ENCODE measurements at regions not wholly inside any gene's neighbourhood (a gene's known extent, or its start where the extent isn't known, plus 50 kb on each side); places are given as distances from the start of the nearest gene placed in this dataset.
A peak's percentile ranks its signal among the peaks of the same experiment; 100 is the strongest.

GRCh38 chr18:74023220-74023619 is 124.4 kb downstream of the FBXO15 start:
- DNase-seq, result no peak

- no peak for DNase-seq
These were observed 127.8 kb downstream of the FBXO15 start for GRCh38 chr18:74019864-74020263.

GRCh38 chr18:74013955-74014354 is 133.7 kb downstream of the FBXO15 start:
- DNase-seq, result no peak

- DNase-seq, result no peak
These were observed 134.5 kb downstream of the FBXO15 start for GRCh38 chr18:74012954-74013630.

GRCh38 chr18:74006143-74006542 is 141.5 kb downstream of the FBXO15 start:
- DNase-seq, result no peak

- DNase-seq, result no peak
These were observed 142.1 kb downstream of the FBXO15 start for GRCh38 chr18:74005320-74006109.

- DNase-seq, result no peak
These were observed 155.2 kb downstream of the FBXO15 start for GRCh38 chr18:73992242-73993022.

GRCh38 chr18:73991570-73991969 is 156.1 kb downstream of the FBXO15 start:
- no peak for DNase-seq

- DNase-seq, result no peak
These were observed 157.4 kb downstream of the FBXO15 start for GRCh38 chr18:73990258-73990657.

GRCh38 chr18:73987247-73987980 is 160.2 kb downstream of the FBXO15 start:
- no peak for DNase-seq

- no peak for DNase-seq
These were observed 160.9 kb downstream of the FBXO15 start for GRCh38 chr18:73986711-73987110.

GRCh38 chr18:73985855-73986625 is 161.6 kb downstream of the FBXO15 start:
- DNase-seq, result no peak

- no peak for DNase-seq
These were observed 163.7 kb downstream of the FBXO15 start for GRCh38 chr18:73983970-73984369.

- no peak for DNase-seq
These were observed 164.1 kb downstream of the FBXO15 start for GRCh38 chr18:73983496-73983895.

- no peak for DNase-seq
These were observed 165.8 kb downstream of the FBXO15 start for GRCh38 chr18:73981796-73982195.

GRCh38 chr18:73980289-73980979 is 167.2 kb downstream of the FBXO15 start:
- peak in 1 of 2 donors; percentile 4 for DNase-seq

- no peak for DNase-seq
These were observed 167.9 kb downstream of the FBXO15 start for GRCh38 chr18:73979742-73980141.

- DNase-seq, result no peak
These were observed 171.2 kb downstream of the FBXO15 start for GRCh38 chr18:73976433-73976832.

- peak in 1 of 2 donors; percentile 5 for DNase-seq
These were observed 172.4 kb downstream of the FBXO15 start for GRCh38 chr18:73975266-73975665.

GRCh38 chr18:73973972-73974371 is 173.7 kb downstream of the FBXO15 start:
- no peak for DNase-seq

- no peak for DNase-seq
These were observed 180.7 kb downstream of the FBXO15 start for GRCh38 chr18:73966954-73967353.
